ENCODE measurements at regions not wholly inside any gene's neighbourhood (a gene's known extent, or its start where the extent isn't known, plus 50 kb on each side); places are given as distances from the start of the nearest gene placed in this dataset.

DNA sequence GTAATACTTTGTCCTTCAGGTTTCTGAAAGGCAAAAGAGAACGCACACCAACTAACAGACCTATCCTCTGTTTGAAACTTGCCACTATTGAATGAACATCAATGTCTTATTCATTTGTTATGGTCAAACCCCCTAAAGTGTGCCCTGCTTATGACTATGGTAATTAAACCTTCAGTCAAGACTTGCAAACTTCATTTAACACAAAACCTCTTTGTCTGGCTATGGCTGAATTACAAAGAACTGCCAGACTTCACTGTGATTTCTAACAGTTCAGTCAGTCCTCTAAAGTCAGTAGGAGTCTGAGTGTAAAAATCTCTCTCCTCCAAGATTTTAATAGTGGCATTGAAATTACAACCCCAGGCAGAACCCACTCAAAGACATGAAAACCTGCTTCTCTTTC lies 702.5 kb upstream of the LRRN3 start:
- Histone ChIP-seq H3K9me3 (ENCODE audit: control insufficient read depth, insufficient read depth, low read depth, low read length) (no peaks in the 10 kb centered on the region), H3K27ac (ENCODE audit: extremely low read depth, low read depth, low read length) (no peak overlapping the region), H3K4me3 (ENCODE audit: low read depth, low read length) (no peak overlapping the region), H3K36me3 (ENCODE audit: control insufficient read depth in 2 of 2, insufficient read depth in 1 of 2, low read length in 2 of 2) (no peaks in the 10 kb centered on the region), H3K4me1 (ENCODE audit: control insufficient read depth, insufficient read depth, low read length) (no peaks in the 10 kb centered on the region)
- CTCF ChIA-PET: no interaction called here
- POLR2A ChIA-PET: no interaction called here
- TF ChIP-seq ZNF433 (tag by site-specific recombination; IDR thresholded peaks at IDR 0.05; ENCODE audit: low read depth) (no peak), ATF2 (tag by site-specific recombination; IDR thresholded peaks at IDR 0.05; ENCODE audit: low read depth) (no peak), ZNF138 (tag by site-specific recombination; IDR thresholded peaks at IDR 0.05; ENCODE audit: borderline replicate concordance) (no peak), ZNF221 (tag by site-specific recombination; IDR thresholded peaks at IDR 0.05; ENCODE audit: borderline replicate concordance) (no peak), ZBTB20 (tag by site-specific recombination; IDR thresholded peaks at IDR 0.05) (no peak), KLF9 (tag by site-specific recombination; IDR thresholded peaks at IDR 0.05; ENCODE audit: low read depth) (no peak), ZFP41 (tag by site-specific recombination; IDR thresholded peaks at IDR 0.05; ENCODE audit: borderline replicate concordance) (no peak)
- TF ChIP-seq, protein P1, sequence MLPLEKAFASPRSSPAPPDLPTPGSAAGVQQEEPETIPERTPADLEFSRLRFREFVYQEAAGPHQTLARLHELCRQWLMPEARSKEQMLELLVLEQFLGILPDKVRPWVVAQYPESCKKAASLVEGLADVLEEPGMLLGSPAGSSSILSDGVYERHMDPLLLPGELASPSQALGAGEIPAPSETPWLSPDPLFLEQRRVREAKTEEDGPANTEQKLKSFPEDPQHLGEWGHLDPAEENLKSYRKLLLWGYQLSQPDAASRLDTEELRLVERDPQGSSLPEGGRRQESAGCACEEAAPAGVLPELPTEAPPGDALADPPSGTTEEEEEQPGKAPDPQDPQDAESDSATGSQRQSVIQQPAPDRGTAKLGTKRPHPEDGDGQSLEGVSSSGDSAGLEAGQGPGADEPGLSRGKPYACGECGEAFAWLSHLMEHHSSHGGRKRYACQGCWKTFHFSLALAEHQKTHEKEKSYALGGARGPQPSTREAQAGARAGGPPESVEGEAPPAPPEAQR (tag by site-specific recombination; IDR thresholded peaks at IDR 0.05): no peak

DNA sequence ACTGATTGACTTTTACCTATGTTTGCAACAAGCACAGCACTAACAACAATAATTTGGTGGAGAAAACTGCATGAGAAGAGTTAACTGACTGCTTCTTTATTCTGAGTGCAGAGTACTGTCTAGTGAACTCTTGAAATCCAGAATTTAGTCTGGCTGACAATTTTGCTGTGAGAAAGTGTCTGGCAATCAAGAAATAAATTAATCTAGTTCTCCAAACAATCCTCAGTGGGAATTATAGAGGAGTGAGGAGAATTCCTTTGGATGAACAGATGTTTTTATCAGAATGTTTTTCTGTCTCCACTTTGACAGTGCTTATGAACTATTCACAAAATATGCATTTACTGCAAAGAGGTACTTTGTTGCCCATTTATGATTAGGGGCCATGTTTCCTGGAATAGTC lies 694.9 kb upstream of the LRRN3 start:
- Histone ChIP-seq H3K4me1 (ENCODE audit: control insufficient read depth, insufficient read depth, low read length) (no peaks in the 10 kb centered on the region), H3K36me3 (ENCODE audit: control insufficient read depth in 2 of 2, insufficient read depth in 1 of 2, low read length in 2 of 2) (no peaks in the 10 kb centered on the region), H3K27ac (ENCODE audit: extremely low read depth, low read depth, low read length) (no peak overlapping the region), H3K4me3 (ENCODE audit: low read depth, low read length) (no peak overlapping the region), H3K9me3 (ENCODE audit: control insufficient read depth, insufficient read depth, low read depth, low read length) (no peaks in the 10 kb centered on the region)
- CTCF ChIA-PET: no interaction called here
- TF ChIP-seq ZNF114 (tag by site-specific recombination; IDR thresholded peaks at IDR 0.05) (no peak), ZNF155 (tag by site-specific recombination; IDR thresholded peaks at IDR 0.05) (no peak), ZNF610 (tag by site-specific recombination; IDR thresholded peaks at IDR 0.05; ENCODE audit: borderline replicate concordance) (no peak), ZBTB7A (tag by site-specific recombination; IDR thresholded peaks at IDR 0.05; ENCODE audit: low read depth) (no peak), KLF10 (tag by site-specific recombination; IDR thresholded peaks at IDR 0.05) (no peak), YY2 (tag by site-specific recombination; IDR thresholded peaks at IDR 0.05) (no peak), ZNF558 (tag by site-specific recombination; IDR thresholded peaks at IDR 0.05) (no peak), BCL11B (tag by site-specific recombination; IDR thresholded peaks at IDR 0.05; ENCODE audit: low read depth) (no peak), KLF1 (tag by site-specific recombination; IDR thresholded peaks at IDR 0.05) (no peak)
- TF ChIP-seq, protein P2, sequence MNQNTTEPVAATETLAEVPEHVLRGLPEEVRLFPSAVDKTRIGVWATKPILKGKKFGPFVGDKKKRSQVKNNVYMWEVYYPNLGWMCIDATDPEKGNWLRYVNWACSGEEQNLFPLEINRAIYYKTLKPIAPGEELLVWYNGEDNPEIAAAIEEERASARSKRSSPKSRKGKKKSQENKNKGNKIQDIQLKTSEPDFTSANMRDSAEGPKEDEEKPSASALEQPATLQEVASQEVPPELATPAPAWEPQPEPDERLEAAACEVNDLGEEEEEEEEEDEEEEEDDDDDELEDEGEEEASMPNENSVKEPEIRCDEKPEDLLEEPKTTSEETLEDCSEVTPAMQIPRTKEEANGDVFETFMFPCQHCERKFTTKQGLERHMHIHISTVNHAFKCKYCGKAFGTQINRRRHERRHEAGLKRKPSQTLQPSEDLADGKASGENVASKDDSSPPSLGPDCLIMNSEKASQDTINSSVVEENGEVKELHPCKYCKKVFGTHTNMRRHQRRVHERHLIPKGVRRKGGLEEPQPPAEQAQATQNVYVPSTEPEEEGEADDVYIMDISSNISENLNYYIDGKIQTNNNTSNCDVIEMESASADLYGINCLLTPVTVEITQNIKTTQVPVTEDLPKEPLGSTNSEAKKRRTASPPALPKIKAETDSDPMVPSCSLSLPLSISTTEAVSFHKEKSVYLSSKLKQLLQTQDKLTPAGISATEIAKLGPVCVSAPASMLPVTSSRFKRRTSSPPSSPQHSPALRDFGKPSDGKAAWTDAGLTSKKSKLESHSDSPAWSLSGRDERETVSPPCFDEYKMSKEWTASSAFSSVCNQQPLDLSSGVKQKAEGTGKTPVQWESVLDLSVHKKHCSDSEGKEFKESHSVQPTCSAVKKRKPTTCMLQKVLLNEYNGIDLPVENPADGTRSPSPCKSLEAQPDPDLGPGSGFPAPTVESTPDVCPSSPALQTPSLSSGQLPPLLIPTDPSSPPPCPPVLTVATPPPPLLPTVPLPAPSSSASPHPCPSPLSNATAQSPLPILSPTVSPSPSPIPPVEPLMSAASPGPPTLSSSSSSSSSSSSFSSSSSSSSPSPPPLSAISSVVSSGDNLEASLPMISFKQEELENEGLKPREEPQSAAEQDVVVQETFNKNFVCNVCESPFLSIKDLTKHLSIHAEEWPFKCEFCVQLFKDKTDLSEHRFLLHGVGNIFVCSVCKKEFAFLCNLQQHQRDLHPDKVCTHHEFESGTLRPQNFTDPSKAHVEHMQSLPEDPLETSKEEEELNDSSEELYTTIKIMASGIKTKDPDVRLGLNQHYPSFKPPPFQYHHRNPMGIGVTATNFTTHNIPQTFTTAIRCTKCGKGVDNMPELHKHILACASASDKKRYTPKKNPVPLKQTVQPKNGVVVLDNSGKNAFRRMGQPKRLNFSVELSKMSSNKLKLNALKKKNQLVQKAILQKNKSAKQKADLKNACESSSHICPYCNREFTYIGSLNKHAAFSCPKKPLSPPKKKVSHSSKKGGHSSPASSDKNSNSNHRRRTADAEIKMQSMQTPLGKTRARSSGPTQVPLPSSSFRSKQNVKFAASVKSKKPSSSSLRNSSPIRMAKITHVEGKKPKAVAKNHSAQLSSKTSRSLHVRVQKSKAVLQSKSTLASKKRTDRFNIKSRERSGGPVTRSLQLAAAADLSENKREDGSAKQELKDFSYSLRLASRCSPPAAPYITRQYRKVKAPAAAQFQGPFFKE (tag by site-specific recombination; IDR thresholded peaks at IDR 0.05; ENCODE audit: borderline replicate concordance): no peak
- TF ChIP-seq, protein P3, sequence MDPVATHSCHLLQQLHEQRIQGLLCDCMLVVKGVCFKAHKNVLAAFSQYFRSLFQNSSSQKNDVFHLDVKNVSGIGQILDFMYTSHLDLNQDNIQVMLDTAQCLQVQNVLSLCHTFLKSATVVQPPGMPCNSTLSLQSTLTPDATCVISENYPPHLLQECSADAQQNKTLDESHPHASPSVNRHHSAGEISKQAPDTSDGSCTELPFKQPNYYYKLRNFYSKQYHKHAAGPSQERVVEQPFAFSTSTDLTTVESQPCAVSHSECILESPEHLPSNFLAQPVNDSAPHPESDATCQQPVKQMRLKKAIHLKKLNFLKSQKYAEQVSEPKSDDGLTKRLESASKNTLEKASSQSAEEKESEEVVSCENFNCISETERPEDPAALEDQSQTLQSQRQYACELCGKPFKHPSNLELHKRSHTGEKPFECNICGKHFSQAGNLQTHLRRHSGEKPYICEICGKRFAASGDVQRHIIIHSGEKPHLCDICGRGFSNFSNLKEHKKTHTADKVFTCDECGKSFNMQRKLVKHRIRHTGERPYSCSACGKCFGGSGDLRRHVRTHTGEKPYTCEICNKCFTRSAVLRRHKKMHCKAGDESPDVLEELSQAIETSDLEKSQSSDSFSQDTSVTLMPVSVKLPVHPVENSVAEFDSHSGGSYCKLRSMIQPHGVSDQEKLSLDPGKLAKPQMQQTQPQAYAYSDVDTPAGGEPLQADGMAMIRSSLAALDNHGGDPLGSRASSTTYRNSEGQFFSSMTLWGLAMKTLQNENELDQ (tag by site-specific recombination; IDR thresholded peaks at IDR 0.05; ENCODE audit: low read depth): no peak
- POLR2A ChIA-PET: no interaction called here
